Neural cell (in vitro differentiated cells): ENCODE measurements at regions not wholly inside any gene's neighbourhood (a gene's known extent, or its start where the extent isn't known, plus 50 kb on each side); places are given as distances from the start of the nearest gene placed in this dataset.

ENCODE experiments used
- H2AFZ ChIP-seq: fragments of 200-600, 300-800 bp; sonication (generic), shearing (Covaris generic); 2 replicates; pipeline ENCODE4 v1.6.0; 2014; ENCODE audit warnings: low read depth, mild to moderate bottlenecking, antibody characterized with exemption, low read length, moderate library complexity
- H3F3A ChIP-seq: fragments of 200-600 bp; shearing (Covaris generic); 2 replicates; pipeline ENCODE4 v1.6.1; 2016; ENCODE audit warnings: mild to moderate bottlenecking, moderate library complexity, mixed read lengths, antibody characterized with exemption, low read length; ENCODE audit not compliant: insufficient read depth, poor library complexity, severe bottlenecking
- H3K27ac ChIP-seq: fragments of 200-600, 300-800 bp; sonication (generic), shearing (Covaris generic); 2 replicates; pipeline ENCODE4 v1.5.1; 2014; ENCODE audit warnings: mild to moderate bottlenecking, low read length, moderate library complexity
- H3K27me3 ChIP-seq: fragments of 300-800, 200-600 bp; sonication (generic), shearing (Covaris generic); 2 replicates; pipeline ENCODE4 v1.6.0; 2014; ENCODE audit warnings: mild to moderate bottlenecking, low read depth, low read length, moderate library complexity; ENCODE audit not compliant: insufficient read depth
- H3K36me3 ChIP-seq: fragments of 300-800, 200-600 bp; sonication (generic), shearing (Covaris generic); 2 replicates; pipeline ENCODE4 v1.5.1; 2014; ENCODE audit warnings: mild to moderate bottlenecking, antibody characterized with exemption, low read length, moderate library complexity; ENCODE audit not compliant: insufficient read depth
- H3K4me2 ChIP-seq: fragments of 300-800, 200-600 bp; sonication (generic), shearing (Covaris generic); 2 replicates; pipeline ENCODE4 v1.6.0; 2014; ENCODE audit warnings: mild to moderate bottlenecking, low read length
- H3K4me3 ChIP-seq: fragments of 300-800, 200-600 bp; sonication (generic), shearing (Covaris generic); 2 replicates; pipeline ENCODE4 v1.5.1; 2014; ENCODE audit warnings: mild to moderate bottlenecking, low read length, moderate library complexity
- H3K79me2 ChIP-seq: fragments of 200-600 bp; shearing (Covaris generic); replicated peaks from 2 replicates; pipeline ENCODE4 v1.6.0; 2014; ENCODE audit warnings: mild to moderate bottlenecking, low read length, moderate library complexity; ENCODE audit not compliant: insufficient read depth
- H3K9ac ChIP-seq: fragments of 300-800, 200-600 bp; sonication (generic), shearing (Covaris generic); 2 replicates; pipeline ENCODE4 v1.6.1; 2016; ENCODE audit warnings: mild to moderate bottlenecking, low read length, mixed read lengths
- H3K9me2 ChIP-seq: fragments of 200-600 bp; shearing (Covaris generic); 2 replicates; pipeline ENCODE4 v1.6.1; 2016; ENCODE audit warnings: mild to moderate bottlenecking, low read length, mixed read lengths; ENCODE audit not compliant: insufficient read depth
- H3K9me3 ChIP-seq: fragments of 200-600, 300-800 bp; sonication (generic), shearing (Covaris generic); 2 replicates; pipeline ENCODE4 v1.6.1; 2016; ENCODE audit warnings: mild to moderate bottlenecking, mixed run types, low read length, moderate library complexity, mixed read lengths
- H4K20me1 ChIP-seq: fragments of 200-600 bp; shearing (Covaris generic); 2 replicates; pipeline ENCODE4 v1.6.1; 2016; ENCODE audit warnings: mild to moderate bottlenecking, mixed run types; ENCODE audit not compliant: insufficient read depth
- CTCF ChIP-seq: fragments of 450-650 bp; IDR thresholded peaks from 2 replicates; pipeline ENCODE4 v1.5.1; 2014; ENCODE audit warnings: antibody characterized with exemption, mild to moderate bottlenecking, moderate library complexity; ENCODE audit not compliant: poor library complexity, severe bottlenecking
- EZH2 ChIP-seq: fragments of 200-600, 300-800 bp; shearing (Covaris generic), sonication (generic); IDR thresholded peaks from 2 replicates; pipeline ENCODE4 v1.6.1; 2014; ENCODE audit warnings: antibody characterized with exemption, low read length, borderline replicate concordance, mild to moderate bottlenecking; ENCODE audit not compliant: insufficient read depth, poor library complexity, severe bottlenecking
- MXI1 ChIP-seq: fragments of 450-650 bp; conservative IDR thresholded peaks from 2 replicates; pipeline ENCODE4 v1.6.1; 2014; ENCODE audit warnings: antibody characterized with exemption, mild to moderate bottlenecking; ENCODE audit not compliant: poor library complexity, severe bottlenecking
- RAD21 ChIP-seq: fragments of 450-650 bp; conservative IDR thresholded peaks from 2 replicates; pipeline ENCODE4 v1.6.1; 2014; ENCODE audit warnings: antibody characterized with exemption, mild to moderate bottlenecking, moderate library complexity
- REST ChIP-seq: IDR thresholded peaks from 2 replicates; pipeline ENCODE4 v1.6.1; 2012; ENCODE audit warnings: borderline replicate concordance
- TAF1 ChIP-seq: IDR thresholded peaks from 2 replicates; pipeline ENCODE4 v1.6.1; 2012; ENCODE audit warnings: low read depth

GRCh38 chr3:115286529-115287197 lies 139.6 kb upstream of the ZBTB20 start:
- Histone ChIP-seq H3K9me3 (no peaks in the 10 kb centered on the region), H3F3A (no peaks in the 10 kb centered on the region), H4K20me1 (no peaks in the 10 kb centered on the region), H3K9me2 (no peaks in the 10 kb centered on the region), H2AFZ (no peak overlapping the region), H3K4me2 (no peak overlapping the region), H3K27ac (no peak overlapping the region), H3K4me3 (no peak overlapping the region), H3K9ac (no peak overlapping the region), H3K36me3 (no peaks in the 10 kb centered on the region), H3K79me2 (no peaks in the 10 kb centered on the region), H3K27me3 (no peaks in the 10 kb centered on the region)
- TF ChIP-seq CTCF = no peak

- Histone ChIP-seq H3K27me3 (no peaks in the 10 kb centered on the region), H3K9me2 (no peaks in the 10 kb centered on the region), H3K36me3 (no peaks in the 10 kb centered on the region), H3K27ac (no peak overlapping the region), H3K4me2 (no peak overlapping the region), H3F3A (no peaks in the 10 kb centered on the region), H3K79me2 (no peaks in the 10 kb centered on the region), H3K9me3 (no peaks in the 10 kb centered on the region), H3K4me3 (no peak overlapping the region), H4K20me1 (no peaks in the 10 kb centered on the region), H2AFZ (no peak overlapping the region), H3K9ac (no peak overlapping the region)
- no peak for TF ChIP-seq MXI1
- TF ChIP-seq TAF1 = no peak
- TF ChIP-seq EZH2 = no peak
- no peak for TF ChIP-seq RAD21
- no peak for TF ChIP-seq REST
- TF ChIP-seq CTCF = no peak
Measured at GRCh38 chr3:115287198-115287597, 140.1 kb upstream of the ZBTB20 start.
